Testis (tissue), 2 donors: ENCODE measurements at regions not wholly inside any gene's neighbourhood (a gene's known extent, or its start where the extent isn't known, plus 50 kb on each side); places are given as distances from the start of the nearest gene placed in this dataset.
A peak's percentile ranks its signal among the peaks of the same experiment; 100 is the strongest.

Source experiments
- DNase-seq: peaks from one replicate; pipeline ENCODE4 v3.0.0-alpha.2; 2019
- H3K27ac ChIP-seq, 2 donors: fragments of 200-600 bp; sonication (generic); one replicate each; pipeline ENCODE4 v1.5.1; 2019
- H3K27me3 ChIP-seq: fragments of 200-600 bp; sonication (generic); one replicate; pipeline ENCODE4 v1.5.1; 2019
- H3K36me3 ChIP-seq: fragments of 200-600 bp; sonication (generic); one replicate; pipeline ENCODE4 v1.5.1; 2017; ENCODE audit warnings: low read depth; ENCODE audit errors: missing control alignments
- H3K4me1 ChIP-seq: fragments of 200-600 bp; sonication (generic); one replicate; pipeline ENCODE4 v1.5.1; 2019
- H3K4me3 ChIP-seq, 2 donors: fragments of 200-600 bp; sonication (generic); one replicate each; pipeline ENCODE4 v1.5.1; 2017 to 2019
- H3K9me3 ChIP-seq: fragments of 200-600 bp; sonication (generic); one replicate; pipeline ENCODE4 v1.5.1; 2017
- POLR2A ChIP-seq: fragments of 450-650 bp; IDR thresholded peaks from one replicate; pipeline ENCODE4 v1.6.1; 2017; ENCODE audit warnings: antibody characterized with exemption, mild to moderate bottlenecking, moderate library complexity
- WGBS, 2 donors: methylation state at CpG; one replicate each; pipeline ENCODE4 v1.1.5; 2018; 5-methylcytosine and 5-hydroxymethylcytosine counted together
- intact Hi-C: fragments of 100-400 bp; cut with DNase I; formaldehyde crosslinking; loops from one replicate; pipeline ENCODE4 v1.15.1; 2023; ENCODE audit warnings: low total_unique reads
- TF ChIP-seq, protein P1 (sequence below), 3 experiments: fragments of 450-650 bp in 2 of 3; fragments of 200-600 bp in 1 of 3; sonication (generic) in 1 of 3; IDR thresholded peaks; one replicate each; pipeline ENCODE4 v1.5.1; 2016 to 2019; ENCODE audit warnings: antibody characterized with exemption in 3 of 3, mild to moderate bottlenecking in 2 of 3, moderate library complexity in 1 of 3

DNA sequence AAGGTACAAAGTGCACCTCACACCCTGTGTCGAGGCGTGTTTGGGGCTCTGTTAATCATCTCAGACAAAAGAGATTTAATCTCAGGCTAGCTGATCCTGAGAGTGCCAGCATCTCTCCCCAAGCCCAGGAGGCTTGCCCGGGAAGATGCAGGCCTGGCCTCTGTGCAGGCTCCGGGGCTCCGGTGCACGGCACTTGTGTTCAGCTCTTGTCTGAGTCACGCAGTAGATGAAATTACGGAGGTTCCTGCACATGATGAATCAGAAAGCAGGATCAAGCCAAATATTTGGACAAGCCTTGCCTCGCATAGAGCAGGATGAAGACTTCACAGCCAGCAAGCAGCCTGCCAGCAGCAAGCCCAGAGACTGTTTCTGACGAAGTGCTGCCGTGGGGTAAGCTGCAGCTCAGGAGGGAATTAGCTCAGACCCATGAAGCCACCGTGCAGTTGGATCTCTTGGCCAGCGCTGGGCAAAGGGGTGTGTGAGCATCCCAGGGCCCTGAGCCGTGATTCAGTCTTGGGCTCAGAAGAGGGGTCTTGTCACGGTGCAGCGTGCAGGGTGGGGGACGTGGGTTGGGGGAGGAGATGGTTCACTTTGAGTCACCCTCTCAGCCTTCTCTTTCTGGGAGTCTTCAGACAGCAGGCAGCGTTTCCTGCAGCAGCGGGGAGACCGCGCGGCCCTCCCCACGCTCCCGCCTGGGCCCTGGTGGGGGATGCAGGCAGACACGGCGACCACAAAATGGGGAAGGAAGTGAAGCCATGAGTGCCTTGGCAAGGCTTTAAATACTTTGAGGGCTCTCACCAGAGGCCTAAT lies 89.2 kb upstream of the MEF2A start:
- DNase-seq: no peak
- H3K4me1 ChIP-seq: peaks cover 38% of the 10 kb centered on the region
- 62 to 68% methylated on average over 14 to 26 of the region's 26 CpGs for WGBS, 2 donors

DNA sequence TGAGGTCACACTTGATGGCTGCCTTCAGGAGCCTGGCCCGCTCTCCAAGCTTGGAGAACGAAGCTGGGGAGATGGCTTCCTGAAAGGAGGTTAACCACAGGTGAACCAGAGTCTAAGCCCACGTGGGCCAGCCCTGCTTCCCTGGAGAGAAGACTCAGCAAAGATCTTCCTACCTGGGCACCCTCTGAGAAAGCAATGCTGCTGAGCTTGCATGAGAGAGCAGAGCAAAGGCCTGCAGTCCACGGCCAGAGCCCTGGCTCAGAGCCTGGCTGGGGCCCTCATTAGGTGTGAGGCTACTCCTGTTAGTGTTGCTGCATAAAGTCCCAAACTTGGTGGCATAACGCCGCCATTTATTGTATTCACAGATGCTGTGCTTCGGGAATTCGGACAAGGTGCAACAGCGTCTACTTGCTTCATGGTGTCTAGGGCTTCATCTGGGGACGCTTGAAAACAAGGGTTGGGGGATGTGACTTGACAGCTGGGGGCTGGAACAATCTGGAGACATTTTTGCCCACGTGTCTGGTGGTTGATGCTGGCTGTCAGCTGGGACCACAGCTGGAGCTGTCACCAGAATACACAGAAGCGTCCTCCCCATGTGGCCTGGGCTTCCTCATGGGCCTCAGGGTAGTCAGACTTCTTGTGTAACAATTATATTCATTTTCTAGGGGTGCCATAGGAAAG lies 87.9 kb upstream of the MEF2A start:
- no peak for TF ChIP-seq POLR2A
- TF ChIP-seq, protein P1, sequence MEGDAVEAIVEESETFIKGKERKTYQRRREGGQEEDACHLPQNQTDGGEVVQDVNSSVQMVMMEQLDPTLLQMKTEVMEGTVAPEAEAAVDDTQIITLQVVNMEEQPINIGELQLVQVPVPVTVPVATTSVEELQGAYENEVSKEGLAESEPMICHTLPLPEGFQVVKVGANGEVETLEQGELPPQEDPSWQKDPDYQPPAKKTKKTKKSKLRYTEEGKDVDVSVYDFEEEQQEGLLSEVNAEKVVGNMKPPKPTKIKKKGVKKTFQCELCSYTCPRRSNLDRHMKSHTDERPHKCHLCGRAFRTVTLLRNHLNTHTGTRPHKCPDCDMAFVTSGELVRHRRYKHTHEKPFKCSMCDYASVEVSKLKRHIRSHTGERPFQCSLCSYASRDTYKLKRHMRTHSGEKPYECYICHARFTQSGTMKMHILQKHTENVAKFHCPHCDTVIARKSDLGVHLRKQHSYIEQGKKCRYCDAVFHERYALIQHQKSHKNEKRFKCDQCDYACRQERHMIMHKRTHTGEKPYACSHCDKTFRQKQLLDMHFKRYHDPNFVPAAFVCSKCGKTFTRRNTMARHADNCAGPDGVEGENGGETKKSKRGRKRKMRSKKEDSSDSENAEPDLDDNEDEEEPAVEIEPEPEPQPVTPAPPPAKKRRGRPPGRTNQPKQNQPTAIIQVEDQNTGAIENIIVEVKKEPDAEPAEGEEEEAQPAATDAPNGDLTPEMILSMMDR (IDR thresholded peaks at IDR 0.05): no peak
- intact Hi-C loops: no loop called here
- Histone ChIP-seq H3K27ac (peak overlapping the region in 1 of 2 donors; percentile 67), H3K36me3 (no peaks in the 10 kb centered on the region), H3K9me3 (no peaks in the 10 kb centered on the region), H3K27me3 (no peaks in the 10 kb centered on the region), H3K4me3 (no peak overlapping the region), H3K4me1 (peaks cover 31% of the 10 kb centered on the region)
- no peak for DNase-seq
- 93 to 95% methylated on average over 10 to 12 of the region's 12 CpGs for WGBS, 2 donors

More for the DNA sequence above, 89.2 kb upstream of the MEF2A start:
- no peaks in the 10 kb centered on the region for H3K36me3 ChIP-seq
- no peaks in the 10 kb centered on the region for H3K9me3 ChIP-seq
- intact Hi-C loops: no loop called here
- no peak for TF ChIP-seq POLR2A
- TF ChIP-seq, protein P1 (IDR thresholded peaks at IDR 0.05): no peak
- H3K27ac ChIP-seq: peak overlapping the region in 1 of 2 donors; percentile 67
- no peaks in the 10 kb centered on the region for H3K27me3 ChIP-seq
- H3K4me3 ChIP-seq: no peak overlapping the region

GRCh38 chr15:99478977-99479376 lies 86.8 kb upstream of the MEF2A start:
- DNase-seq: no peak
- Histone ChIP-seq H3K36me3 (no peaks in the 10 kb centered on the region), H3K27ac (no peak overlapping the region), H3K4me3 (no peak overlapping the region), H3K27me3 (no peaks in the 10 kb centered on the region), H3K9me3 (no peaks in the 10 kb centered on the region), H3K4me1 (peaks cover 22% of the 10 kb centered on the region)
- intact Hi-C loops: no loop called here
- WGBS, 2 donors: 96 to 100% methylated on average over 2 of the region's 2 CpGs
- TF ChIP-seq POLR2A: no peak
- TF ChIP-seq, protein P1 (IDR thresholded peaks at IDR 0.05): no peak

GRCh38 chr15:99480016-99480810 lies 85.6 kb upstream of the MEF2A start:
- WGBS, 2 donors: 91 to 95% methylated on average over 10 of the region's 10 CpGs
- DNase-seq: no peak
- intact Hi-C loops: no loop called here

More at GRCh38 chr15:99480016-99480810, 85.6 kb upstream of the MEF2A start:
- TF ChIP-seq POLR2A: no peak
- TF ChIP-seq, protein P1 (IDR thresholded peaks at IDR 0.05): no peak
- peaks cover 11% of the 10 kb centered on the region for H3K4me1 ChIP-seq
- H3K4me3 ChIP-seq: no peak overlapping the region
- H3K9me3 ChIP-seq: no peaks in the 10 kb centered on the region
- H3K36me3 ChIP-seq: no peaks in the 10 kb centered on the region
- H3K27me3 ChIP-seq: no peaks in the 10 kb centered on the region
- H3K27ac ChIP-seq: no peak overlapping the region
